ENCODE measurements at regions not wholly inside any gene's neighbourhood (a gene's known extent, or its start where the extent isn't known, plus 50 kb on each side); places are given as distances from the start of the nearest gene placed in this dataset.
"Not testable (repeated sequence)": the region's sequence is repeated elsewhere in the genome, so short reads cannot be mapped to it uniquely, and the experiment has no call there.

DNA sequence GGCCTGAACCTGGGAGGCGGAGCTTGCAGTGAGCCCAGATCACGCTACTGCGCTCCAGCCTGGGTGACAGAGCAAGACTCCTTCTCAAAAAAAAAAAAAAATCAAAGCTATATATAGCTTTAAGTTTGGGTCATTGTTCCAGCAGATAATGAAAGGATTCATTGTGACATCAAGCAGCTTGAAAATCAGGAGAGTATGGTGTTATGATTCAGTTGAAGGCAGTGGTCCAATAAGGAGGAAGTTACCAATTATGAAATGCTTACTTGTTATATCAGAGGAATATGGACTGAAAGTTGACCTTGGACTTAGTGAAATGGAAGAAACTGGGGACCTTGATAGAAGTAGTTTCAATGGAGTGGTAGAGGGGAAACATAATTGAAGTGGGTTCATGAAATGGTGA is 140.4 kb upstream of the MAD2L1 start:
- TF ChIP-seq, protein P1, sequence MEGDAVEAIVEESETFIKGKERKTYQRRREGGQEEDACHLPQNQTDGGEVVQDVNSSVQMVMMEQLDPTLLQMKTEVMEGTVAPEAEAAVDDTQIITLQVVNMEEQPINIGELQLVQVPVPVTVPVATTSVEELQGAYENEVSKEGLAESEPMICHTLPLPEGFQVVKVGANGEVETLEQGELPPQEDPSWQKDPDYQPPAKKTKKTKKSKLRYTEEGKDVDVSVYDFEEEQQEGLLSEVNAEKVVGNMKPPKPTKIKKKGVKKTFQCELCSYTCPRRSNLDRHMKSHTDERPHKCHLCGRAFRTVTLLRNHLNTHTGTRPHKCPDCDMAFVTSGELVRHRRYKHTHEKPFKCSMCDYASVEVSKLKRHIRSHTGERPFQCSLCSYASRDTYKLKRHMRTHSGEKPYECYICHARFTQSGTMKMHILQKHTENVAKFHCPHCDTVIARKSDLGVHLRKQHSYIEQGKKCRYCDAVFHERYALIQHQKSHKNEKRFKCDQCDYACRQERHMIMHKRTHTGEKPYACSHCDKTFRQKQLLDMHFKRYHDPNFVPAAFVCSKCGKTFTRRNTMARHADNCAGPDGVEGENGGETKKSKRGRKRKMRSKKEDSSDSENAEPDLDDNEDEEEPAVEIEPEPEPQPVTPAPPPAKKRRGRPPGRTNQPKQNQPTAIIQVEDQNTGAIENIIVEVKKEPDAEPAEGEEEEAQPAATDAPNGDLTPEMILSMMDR (IDR thresholded peaks at IDR 0.05; ENCODE audit: low read depth, low read length): no peak
- no peak for DNase-seq (ENCODE audit: extremely low read depth, low read depth)

DNA sequence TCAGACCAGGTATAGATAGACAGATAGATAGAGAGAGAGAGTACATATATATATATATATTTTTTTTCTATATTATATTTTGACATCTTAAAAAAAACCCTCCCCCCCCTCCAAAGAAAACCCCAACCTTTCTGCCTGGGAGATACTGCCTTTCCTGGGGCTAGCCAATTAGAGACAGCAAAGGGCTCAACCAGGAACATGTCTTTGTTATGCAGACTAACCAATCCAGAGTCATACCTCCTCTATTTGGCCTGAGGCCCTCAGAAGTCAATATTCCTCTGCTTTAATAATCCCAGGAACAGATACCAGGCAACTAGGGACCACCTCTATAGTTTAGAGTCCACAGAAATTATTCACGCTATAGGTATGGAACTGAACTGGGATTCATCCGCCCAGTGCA is 135.6 kb upstream of the MAD2L1 start:
- DNase-seq (ENCODE audit: extremely low read depth, low read depth): no peak
- TF ChIP-seq, protein P1 (IDR thresholded peaks at IDR 0.05; ENCODE audit: low read depth, low read length): no peak

DNA sequence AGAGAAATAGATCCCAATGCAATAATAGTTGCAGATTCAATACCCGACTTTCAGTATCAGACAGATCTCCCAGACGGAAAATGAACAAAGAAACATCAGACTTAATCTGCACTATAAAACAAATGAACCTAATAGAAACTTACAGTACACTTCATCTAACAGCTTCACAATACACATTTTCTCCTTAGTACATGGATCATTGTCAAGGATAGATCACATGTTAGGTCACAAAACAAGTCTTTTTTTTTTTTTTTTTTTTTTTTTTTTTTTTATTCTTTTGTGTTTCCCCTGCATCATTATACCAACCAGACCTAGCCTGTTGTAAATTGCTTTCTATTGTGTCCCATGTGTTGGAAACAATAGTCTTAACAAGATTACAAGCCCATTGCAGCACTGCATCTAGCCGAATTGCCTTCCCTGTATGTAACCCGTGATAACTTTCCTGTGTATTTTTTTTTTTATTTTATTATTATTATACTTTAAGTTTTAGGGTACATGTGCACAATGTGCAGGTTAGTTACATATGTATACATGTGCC is 134.0 kb upstream of the MAD2L1 start:
- not testable (repeated sequence) for DNase-seq (ENCODE audit: extremely low read depth, low read depth)

DNA sequence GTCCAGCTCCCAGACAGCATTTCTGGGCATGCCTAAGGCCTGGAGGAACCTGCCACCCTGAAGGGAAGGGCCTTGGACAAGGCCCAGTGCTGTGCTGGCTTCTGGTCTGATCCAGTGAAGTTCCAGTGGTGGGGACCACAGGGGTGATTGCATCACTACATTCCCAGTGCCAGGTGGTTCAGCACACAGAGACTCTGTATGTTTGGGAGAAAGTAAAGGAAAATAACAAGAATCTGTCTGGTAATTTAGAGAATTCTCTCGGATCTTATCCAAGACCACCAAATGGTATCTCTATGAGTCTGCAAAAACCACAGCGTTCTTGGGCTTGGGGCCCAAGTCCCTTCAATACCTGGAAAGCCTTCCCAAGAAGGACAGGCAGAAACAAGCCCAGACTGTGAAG is 131.8 kb upstream of the MAD2L1 start:
- TF ChIP-seq, protein P1 (IDR thresholded peaks at IDR 0.05; ENCODE audit: low read depth, low read length): no peak
- DNase-seq (ENCODE audit: extremely low read depth, low read depth): no peak

DNA sequence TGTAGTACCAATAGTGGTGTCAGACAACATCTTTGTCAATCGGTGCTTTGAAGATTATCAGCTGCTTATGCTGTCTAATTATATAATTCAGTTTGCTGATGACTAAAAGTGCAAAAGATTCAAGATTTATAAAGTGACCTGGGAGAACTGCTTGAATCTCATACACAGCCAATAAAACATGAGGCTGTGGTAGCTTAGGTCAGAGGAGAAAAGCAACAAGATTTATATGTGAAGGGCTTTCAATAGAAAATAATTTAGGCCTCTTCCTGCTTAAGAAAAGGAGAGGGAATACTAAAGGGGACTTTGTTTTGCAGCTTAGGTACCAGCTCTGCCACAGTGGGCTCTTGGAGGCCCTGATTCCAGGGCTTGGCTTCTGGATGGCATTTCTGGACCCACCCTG is 111.0 kb upstream of the MAD2L1 start:
- TF ChIP-seq, protein P1 (IDR thresholded peaks at IDR 0.05; ENCODE audit: low read depth, low read length): no peak
- DNase-seq (ENCODE audit: extremely low read depth, low read depth): no peak

DNA sequence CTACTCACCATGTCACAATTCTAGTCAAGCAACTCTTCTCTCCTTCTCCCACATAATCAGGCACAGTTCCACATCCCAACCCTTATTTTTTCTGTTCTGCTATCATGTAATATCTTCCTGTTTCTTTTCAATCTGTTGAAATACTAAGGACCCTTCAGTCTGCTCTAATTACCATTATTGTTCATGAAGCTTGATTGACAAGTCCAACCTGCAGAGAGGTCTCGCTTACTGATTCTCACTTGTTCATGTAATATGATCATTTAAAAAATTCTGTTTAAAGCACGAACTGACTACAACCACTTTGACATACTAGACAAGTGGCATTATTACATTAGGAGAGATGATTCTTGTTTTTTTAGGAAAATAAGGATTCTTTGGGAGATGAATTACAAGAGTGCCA is 108.6 kb upstream of the MAD2L1 start:
- TF ChIP-seq, protein P1 (IDR thresholded peaks at IDR 0.05; ENCODE audit: low read depth, low read length): no peak
- no peak for DNase-seq (ENCODE audit: extremely low read depth, low read depth)

DNA sequence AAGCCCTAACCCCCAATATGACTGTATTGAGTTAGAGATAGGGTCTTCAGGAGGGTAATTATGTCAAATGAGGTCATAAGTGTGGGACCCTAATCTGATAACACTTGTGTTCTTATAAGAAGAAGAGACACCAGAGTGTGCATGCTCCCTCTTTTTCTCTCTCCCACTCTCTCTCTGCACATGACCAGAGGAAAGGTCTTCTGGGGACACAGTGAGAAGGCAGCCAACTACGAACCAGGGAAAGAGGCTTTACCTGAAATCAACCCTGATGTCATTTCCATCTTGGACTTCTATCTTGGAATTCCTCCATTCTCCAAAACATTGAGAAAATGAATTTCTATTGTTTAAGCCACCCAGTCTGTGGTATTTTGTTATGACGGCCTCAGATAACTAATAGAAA is 97.2 kb upstream of the MAD2L1 start:
- TF ChIP-seq, protein P1 (IDR thresholded peaks at IDR 0.05; ENCODE audit: low read depth, low read length): no peak
- DNase-seq (ENCODE audit: extremely low read depth, low read depth): no peak

DNA sequence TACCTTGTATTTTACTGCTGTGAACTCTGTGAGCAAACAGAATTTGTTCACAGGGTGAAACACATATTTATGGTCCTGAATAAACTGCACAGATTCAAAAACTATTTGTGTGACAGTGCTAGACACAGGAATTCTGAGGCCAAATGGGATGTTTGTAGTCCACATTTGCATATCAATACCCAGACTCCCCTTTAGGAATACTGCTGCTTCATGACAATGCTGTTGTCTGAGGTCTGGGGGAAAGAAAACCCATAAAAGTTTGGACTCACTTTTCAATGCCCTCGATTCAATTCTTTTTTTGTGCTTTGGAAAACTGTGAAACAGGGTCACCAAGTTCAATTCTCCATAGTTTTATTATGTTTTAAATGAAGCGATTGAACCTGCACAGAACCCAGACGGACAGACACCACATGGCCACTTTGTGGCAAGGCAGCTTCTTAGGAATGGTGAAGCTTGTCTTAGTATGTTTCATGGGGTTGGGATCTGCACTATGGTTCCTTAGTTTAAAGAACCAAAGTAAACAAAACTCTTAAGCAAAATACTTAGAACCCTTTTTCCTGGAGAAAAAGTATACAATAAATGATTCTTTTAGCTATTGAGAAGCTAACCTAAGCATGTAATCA is 92.3 kb upstream of the MAD2L1 start:
- TF ChIP-seq, protein P1 (IDR thresholded peaks at IDR 0.05; ENCODE audit: low read depth, low read length): no peak
- no peak for DNase-seq (ENCODE audit: extremely low read depth, low read depth)

Measured in AG09319 (cell line).